ENCODE measurements at regions not wholly inside any gene's neighbourhood (a gene's known extent, or its start where the extent isn't known, plus 50 kb on each side); places are given as distances from the start of the nearest gene placed in this dataset.
"Not testable (repeated sequence)": the region's sequence is repeated elsewhere in the genome, so short reads cannot be mapped to it uniquely, and the experiment has no call there.

DNA sequence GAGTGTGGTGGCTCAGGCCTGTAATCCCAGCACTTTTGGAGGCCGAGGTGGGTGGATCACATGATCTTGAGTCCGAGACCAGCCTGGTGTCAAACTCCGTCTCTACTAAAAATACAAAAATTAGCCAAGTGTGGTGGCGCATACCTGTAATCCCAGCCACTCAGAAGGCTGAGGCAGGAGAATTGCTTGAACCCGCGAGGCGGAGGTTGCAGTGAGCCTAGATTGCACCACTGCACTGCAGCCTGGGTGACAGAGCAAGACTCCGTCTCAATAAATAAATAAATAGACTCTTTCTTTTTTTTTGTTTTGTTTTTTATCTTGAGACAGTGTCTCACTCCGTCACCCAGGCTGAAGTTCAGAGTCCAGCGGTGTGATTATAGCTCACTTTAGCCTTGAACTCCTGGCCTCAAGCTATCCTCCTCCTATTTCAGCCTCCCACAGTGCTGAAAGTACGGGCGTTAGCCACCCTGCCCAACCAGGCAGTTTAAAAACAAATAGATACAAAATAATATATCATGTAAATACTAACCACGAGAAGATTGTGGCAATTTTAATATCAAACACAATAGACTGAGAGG is 1158.0 kb upstream of the TMEFF2 start:
- not testable (repeated sequence) for TF ChIP-seq MZF1 (tag by site-specific recombination; IDR thresholded peaks at IDR 0.05; ENCODE audit: borderline replicate concordance); ZNF274 (IDR thresholded peaks at IDR 0.05; ENCODE audit: low read length); ZNF274 (tag by site-specific recombination; IDR thresholded peaks at IDR 0.05; ENCODE audit: borderline replicate concordance); HOXA7 (CRISPR knock-in tag; IDR thresholded peaks at IDR 0.05; ENCODE audit: borderline replicate concordance); ZNF416 (tag by site-specific recombination; IDR thresholded peaks at IDR 0.05); PRDM1 (tag by site-specific recombination; IDR thresholded peaks at IDR 0.05); ZNF184 (tag by site-specific recombination; IDR thresholded peaks at IDR 0.05); ZNF549 (tag by site-specific recombination; IDR thresholded peaks at IDR 0.05); ZNF501 (tag by site-specific recombination; IDR thresholded peaks at IDR 0.05); SP2 (tag by site-specific recombination; IDR thresholded peaks at IDR 0.05)
- TF ChIP-seq, protein P1, sequence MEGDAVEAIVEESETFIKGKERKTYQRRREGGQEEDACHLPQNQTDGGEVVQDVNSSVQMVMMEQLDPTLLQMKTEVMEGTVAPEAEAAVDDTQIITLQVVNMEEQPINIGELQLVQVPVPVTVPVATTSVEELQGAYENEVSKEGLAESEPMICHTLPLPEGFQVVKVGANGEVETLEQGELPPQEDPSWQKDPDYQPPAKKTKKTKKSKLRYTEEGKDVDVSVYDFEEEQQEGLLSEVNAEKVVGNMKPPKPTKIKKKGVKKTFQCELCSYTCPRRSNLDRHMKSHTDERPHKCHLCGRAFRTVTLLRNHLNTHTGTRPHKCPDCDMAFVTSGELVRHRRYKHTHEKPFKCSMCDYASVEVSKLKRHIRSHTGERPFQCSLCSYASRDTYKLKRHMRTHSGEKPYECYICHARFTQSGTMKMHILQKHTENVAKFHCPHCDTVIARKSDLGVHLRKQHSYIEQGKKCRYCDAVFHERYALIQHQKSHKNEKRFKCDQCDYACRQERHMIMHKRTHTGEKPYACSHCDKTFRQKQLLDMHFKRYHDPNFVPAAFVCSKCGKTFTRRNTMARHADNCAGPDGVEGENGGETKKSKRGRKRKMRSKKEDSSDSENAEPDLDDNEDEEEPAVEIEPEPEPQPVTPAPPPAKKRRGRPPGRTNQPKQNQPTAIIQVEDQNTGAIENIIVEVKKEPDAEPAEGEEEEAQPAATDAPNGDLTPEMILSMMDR (tag by site-specific recombination; IDR thresholded peaks at IDR 0.05) = not testable (repeated sequence)
- TF ChIP-seq, protein P2, sequence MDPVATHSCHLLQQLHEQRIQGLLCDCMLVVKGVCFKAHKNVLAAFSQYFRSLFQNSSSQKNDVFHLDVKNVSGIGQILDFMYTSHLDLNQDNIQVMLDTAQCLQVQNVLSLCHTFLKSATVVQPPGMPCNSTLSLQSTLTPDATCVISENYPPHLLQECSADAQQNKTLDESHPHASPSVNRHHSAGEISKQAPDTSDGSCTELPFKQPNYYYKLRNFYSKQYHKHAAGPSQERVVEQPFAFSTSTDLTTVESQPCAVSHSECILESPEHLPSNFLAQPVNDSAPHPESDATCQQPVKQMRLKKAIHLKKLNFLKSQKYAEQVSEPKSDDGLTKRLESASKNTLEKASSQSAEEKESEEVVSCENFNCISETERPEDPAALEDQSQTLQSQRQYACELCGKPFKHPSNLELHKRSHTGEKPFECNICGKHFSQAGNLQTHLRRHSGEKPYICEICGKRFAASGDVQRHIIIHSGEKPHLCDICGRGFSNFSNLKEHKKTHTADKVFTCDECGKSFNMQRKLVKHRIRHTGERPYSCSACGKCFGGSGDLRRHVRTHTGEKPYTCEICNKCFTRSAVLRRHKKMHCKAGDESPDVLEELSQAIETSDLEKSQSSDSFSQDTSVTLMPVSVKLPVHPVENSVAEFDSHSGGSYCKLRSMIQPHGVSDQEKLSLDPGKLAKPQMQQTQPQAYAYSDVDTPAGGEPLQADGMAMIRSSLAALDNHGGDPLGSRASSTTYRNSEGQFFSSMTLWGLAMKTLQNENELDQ (tag by site-specific recombination; IDR thresholded peaks at IDR 0.05; ENCODE audit: low read depth) = not testable (repeated sequence)
- TF ChIP-seq, protein P3, sequence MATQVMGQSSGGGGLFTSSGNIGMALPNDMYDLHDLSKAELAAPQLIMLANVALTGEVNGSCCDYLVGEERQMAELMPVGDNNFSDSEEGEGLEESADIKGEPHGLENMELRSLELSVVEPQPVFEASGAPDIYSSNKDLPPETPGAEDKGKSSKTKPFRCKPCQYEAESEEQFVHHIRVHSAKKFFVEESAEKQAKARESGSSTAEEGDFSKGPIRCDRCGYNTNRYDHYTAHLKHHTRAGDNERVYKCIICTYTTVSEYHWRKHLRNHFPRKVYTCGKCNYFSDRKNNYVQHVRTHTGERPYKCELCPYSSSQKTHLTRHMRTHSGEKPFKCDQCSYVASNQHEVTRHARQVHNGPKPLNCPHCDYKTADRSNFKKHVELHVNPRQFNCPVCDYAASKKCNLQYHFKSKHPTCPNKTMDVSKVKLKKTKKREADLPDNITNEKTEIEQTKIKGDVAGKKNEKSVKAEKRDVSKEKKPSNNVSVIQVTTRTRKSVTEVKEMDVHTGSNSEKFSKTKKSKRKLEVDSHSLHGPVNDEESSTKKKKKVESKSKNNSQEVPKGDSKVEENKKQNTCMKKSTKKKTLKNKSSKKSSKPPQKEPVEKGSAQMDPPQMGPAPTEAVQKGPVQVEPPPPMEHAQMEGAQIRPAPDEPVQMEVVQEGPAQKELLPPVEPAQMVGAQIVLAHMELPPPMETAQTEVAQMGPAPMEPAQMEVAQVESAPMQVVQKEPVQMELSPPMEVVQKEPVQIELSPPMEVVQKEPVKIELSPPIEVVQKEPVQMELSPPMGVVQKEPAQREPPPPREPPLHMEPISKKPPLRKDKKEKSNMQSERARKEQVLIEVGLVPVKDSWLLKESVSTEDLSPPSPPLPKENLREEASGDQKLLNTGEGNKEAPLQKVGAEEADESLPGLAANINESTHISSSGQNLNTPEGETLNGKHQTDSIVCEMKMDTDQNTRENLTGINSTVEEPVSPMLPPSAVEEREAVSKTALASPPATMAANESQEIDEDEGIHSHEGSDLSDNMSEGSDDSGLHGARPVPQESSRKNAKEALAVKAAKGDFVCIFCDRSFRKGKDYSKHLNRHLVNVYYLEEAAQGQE (tag by site-specific recombination; IDR thresholded peaks at IDR 0.05) = not testable (repeated sequence)
